Left lung (tissue), 4 donors: ENCODE measurements at regions not wholly inside any gene's neighbourhood (a gene's known extent, or its start where the extent isn't known, plus 50 kb on each side); places are given as distances from the start of the nearest gene placed in this dataset.
"Not testable (repeated sequence)": the region's sequence is repeated elsewhere in the genome, so short reads cannot be mapped to it uniquely, and the experiment has no call there.

Source experiments
- ATAC-seq: fragments of 200-7000 bp; cut with Tn5 transposase; one replicate; pipeline ENCODE4 v1.9.1; 2020; ENCODE audit warnings: moderate library complexity
- DNase-seq, 4 donors: peaks; one replicate each; pipeline ENCODE4 v3.0.0-alpha.2; 2013 to 2020
- H3K27ac ChIP-seq, 2 donors: fragments of 200-600 bp; sonication (generic) in 1 of 2; one replicate each; pipeline versions ENCODE4 v1.5.0 to v1.8.0; 2020 to 2021
- H3K27me3 ChIP-seq, 2 donors: fragments of 200-600 bp; sonication (generic) in 1 of 2; one replicate each; pipeline versions ENCODE4 v1.5.0 to v1.8.0; 2020 to 2021
- H3K36me3 ChIP-seq, 2 donors: fragments of 200-600 bp; sonication (generic) in 1 of 2; one replicate each; pipeline versions ENCODE4 v1.5.0 to v1.8.0; 2020 to 2021
- H3K4me1 ChIP-seq, 2 donors: fragments of 200-600 bp; one replicate each; pipeline ENCODE4 v1.8.0; 2021
- H3K4me3 ChIP-seq, 2 donors: fragments of 200-600 bp; sonication (generic) in 1 of 2; one replicate each; pipeline versions ENCODE4 v1.5.0 to v1.8.0; 2020 to 2021; ENCODE audit warnings: mild to moderate bottlenecking in 1 of 2
- H3K9me3 ChIP-seq, 2 donors: fragments of 200-600 bp; sonication (generic) in 1 of 2; one replicate each; pipeline versions ENCODE4 v1.5.0 to v1.8.0; 2020 to 2021
- intact Hi-C, 2 donors: fragments of 100-400 bp; cut with DNase I; formaldehyde crosslinking; loops; one replicate each; pipeline versions ENCODE4 v1.11.2 to v1.14.2; 2022
- TF ChIP-seq, protein P1 (sequence below), 2 donors: fragments of 200-600 bp; sonication (generic) in 1 of 2; IDR thresholded peaks; one replicate each; pipeline versions ENCODE4 v1.5.0 to v1.8.0; 2021; ENCODE audit warnings: antibody characterized with exemption in 2 of 2
- donor health status: DM: no; HTN: yes; CAD: no.
- donor health status: DM: no; HTN: no; CAD: no.

DNA sequence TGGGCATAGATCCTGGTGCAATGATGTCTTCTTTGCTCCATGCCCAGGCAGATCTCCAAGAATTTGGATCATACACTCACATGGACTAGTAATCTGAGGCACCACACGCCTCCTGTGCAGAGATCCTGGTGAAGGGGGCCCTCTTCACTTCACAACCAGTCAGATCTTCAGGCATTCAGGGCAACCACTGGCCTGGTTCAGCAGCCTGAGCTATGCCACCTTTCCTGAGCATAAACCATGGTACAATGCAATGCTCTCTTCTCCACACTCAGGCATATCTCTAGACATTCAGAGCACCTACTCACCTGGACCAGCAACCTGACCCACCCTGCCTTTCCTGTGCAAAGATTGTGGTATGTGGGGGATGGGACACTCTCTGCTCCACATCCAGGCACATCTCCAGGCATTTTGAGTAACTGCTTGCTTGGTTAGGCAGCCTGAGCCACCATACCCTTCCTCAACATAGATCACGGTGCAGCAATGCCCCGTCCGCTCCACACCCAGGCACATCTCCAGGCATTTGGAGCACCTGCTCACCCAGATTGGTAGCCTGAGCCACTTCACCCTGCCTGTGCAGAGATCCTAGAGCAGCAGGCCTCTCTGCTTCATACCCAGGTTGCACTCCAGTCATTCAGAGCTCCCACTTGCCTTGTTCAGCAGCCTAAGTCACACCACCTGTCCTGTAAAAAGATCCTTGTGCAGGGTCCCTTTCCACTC lies 532.2 kb upstream of the STEAP1 start:
- no peaks in the 10 kb centered on the region for H3K9me3 ChIP-seq
- H3K4me3 ChIP-seq, result no peak overlapping the region
- H3K4me1 ChIP-seq, result no peaks in the 10 kb centered on the region
- no peaks in the 10 kb centered on the region for H3K36me3 ChIP-seq
- TF ChIP-seq, protein P1, sequence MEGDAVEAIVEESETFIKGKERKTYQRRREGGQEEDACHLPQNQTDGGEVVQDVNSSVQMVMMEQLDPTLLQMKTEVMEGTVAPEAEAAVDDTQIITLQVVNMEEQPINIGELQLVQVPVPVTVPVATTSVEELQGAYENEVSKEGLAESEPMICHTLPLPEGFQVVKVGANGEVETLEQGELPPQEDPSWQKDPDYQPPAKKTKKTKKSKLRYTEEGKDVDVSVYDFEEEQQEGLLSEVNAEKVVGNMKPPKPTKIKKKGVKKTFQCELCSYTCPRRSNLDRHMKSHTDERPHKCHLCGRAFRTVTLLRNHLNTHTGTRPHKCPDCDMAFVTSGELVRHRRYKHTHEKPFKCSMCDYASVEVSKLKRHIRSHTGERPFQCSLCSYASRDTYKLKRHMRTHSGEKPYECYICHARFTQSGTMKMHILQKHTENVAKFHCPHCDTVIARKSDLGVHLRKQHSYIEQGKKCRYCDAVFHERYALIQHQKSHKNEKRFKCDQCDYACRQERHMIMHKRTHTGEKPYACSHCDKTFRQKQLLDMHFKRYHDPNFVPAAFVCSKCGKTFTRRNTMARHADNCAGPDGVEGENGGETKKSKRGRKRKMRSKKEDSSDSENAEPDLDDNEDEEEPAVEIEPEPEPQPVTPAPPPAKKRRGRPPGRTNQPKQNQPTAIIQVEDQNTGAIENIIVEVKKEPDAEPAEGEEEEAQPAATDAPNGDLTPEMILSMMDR (IDR thresholded peaks at IDR 0.05), result no peak
- no peaks in the 10 kb centered on the region for H3K27me3 ChIP-seq
- ATAC-seq, result no peak
- no peak overlapping the region for H3K27ac ChIP-seq
- intact Hi-C loops, result no loop called here
- peak in 1 of 4 donors; percentile 20 for DNase-seq

DNA sequence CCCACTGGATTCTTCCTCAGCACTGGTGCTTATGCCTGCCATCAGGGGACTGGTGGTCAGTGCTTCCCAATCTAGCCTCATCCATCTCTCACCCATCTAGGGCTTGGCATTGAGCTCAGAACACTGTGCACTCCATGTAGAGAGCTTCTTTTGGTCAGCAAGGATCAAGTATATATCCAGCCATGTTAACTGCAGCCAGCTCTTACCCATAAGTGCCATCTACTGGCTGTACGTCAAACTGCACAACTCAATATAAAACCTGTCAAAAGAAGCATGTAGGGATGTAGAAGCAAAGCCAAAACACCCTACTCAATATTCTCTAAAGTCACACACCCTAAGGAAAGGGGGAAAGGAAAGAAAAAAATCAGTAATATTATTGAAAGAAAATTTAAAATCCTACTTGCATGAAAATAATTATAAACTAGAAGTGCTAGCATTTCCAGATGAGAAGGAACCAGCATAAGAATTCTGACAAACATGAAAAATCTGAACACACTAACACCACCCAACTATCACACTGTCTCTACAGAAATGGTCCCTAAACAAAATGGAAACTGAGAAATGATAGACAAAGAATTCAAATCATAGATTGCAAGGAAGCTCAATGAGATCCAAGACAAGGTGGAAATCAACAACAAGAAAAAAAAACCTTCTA lies 531.1 kb upstream of the STEAP1 start:
- no peaks in the 10 kb centered on the region for H3K36me3 ChIP-seq
- TF ChIP-seq, protein P1 (IDR thresholded peaks at IDR 0.05), result peak; percentile 20 to 38
- H3K27me3 ChIP-seq, result no peaks in the 10 kb centered on the region
- ATAC-seq, result peak; percentile 89
- intact Hi-C loops, result no loop called here
- H3K4me1 ChIP-seq, result no peaks in the 10 kb centered on the region
- H3K9me3 ChIP-seq, result no peaks in the 10 kb centered on the region
- peak in 2 of 4 donors; percentile 10 to 42 for DNase-seq
- H3K27ac ChIP-seq, result no peak overlapping the region
- no peak overlapping the region for H3K4me3 ChIP-seq

DNA sequence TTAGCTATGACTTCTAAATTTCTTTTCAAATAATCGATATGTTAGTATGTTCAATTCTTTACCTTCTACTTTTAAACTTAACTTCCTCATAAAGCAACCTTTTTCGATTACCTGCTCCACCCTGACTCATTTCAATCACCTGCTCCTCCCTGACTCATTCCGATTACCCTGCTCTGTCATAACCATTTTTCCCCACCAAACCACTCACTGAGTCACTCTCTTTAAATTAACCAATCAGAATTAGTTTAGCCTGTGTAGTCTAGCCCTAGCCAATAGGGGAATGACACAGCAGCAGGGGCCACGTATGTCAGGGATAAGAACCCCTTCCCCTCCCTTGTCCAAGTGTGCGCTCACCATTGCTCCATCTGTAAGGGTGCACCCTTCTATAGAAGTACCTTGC lies 530.1 kb upstream of the STEAP1 start:
- H3K4me3 ChIP-seq, H3K9me3 ChIP-seq, ATAC-seq, intact Hi-C loops, H3K4me1 ChIP-seq, H3K36me3 ChIP-seq, H3K27ac ChIP-seq, H3K27me3 ChIP-seq, DNase-seq: not testable (repeated sequence)

DNA sequence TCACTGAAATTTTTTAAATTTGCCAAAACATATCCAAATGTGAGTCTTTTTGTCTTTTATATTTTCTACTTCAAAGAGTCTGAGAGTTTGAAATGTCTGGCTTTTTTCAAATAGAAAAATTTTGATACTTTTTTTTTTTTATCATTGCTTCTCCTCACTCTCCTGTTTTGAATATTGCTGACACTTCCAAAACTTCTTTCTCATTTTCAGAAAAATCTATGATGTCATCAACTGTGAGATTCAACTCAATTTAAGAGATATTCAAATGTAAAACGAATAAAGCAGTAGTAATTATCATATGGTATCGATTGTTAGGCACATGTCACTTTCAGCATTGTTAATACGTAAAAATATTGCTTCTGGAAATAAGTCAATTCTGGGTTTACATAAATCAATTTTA lies 505.8 kb upstream of the STEAP1 start:
- intact Hi-C loops, result no loop called here
- ATAC-seq (no peak), DNase-seq (no peak)
- Histone ChIP-seq H3K36me3 (no peaks in the 10 kb centered on the region), H3K4me3 (no peak overlapping the region), H3K27me3 (no peaks in the 10 kb centered on the region), H3K27ac (no peak overlapping the region), H3K4me1 (no peaks in the 10 kb centered on the region), H3K9me3 (no peaks in the 10 kb centered on the region)
- TF ChIP-seq, protein P1 (IDR thresholded peaks at IDR 0.05), result no peak

DNA sequence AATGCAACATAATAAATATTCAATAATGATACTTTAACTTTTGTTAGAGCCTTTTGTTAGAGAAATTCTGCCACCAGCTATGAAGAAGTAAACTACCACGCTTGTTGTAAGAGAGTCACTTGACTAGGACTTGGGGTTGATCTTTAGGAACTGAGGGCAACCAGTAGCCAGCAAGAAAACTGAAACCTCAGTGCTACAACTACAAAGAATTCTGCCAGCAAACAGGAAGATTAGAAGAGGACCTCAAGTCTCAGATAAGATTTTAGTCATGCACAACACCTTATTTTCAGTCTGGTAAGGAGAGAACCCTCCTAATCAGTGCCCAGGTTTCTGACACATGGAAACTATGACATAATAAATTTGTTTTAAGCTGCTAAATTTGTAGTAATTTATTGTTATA lies 498.3 kb upstream of the STEAP1 start:
- no peaks in the 10 kb centered on the region for H3K27me3 ChIP-seq
- DNase-seq (no peak), ATAC-seq (no peak)
- no peaks in the 10 kb centered on the region for H3K9me3 ChIP-seq
- no peak overlapping the region for H3K4me3 ChIP-seq
- no peaks in the 10 kb centered on the region for H3K36me3 ChIP-seq
- H3K4me1 ChIP-seq, result no peaks in the 10 kb centered on the region
- intact Hi-C loops, result no loop called here
- no peak overlapping the region for H3K27ac ChIP-seq
- TF ChIP-seq, protein P1 (IDR thresholded peaks at IDR 0.05), result no peak
